CD4-positive, alpha-beta T cell treated with Interleukin-17A for 1 hour (primary cell): ENCODE measurements at regions not wholly inside any gene's neighbourhood (a gene's known extent, or its start where the extent isn't known, plus 50 kb on each side); places are given as distances from the start of the nearest gene placed in this dataset.

ENCODE experiments used
- DNase-seq: peaks from one replicate; pipeline ENCODE4 v3.0.0-alpha.2; 2020

DNA sequence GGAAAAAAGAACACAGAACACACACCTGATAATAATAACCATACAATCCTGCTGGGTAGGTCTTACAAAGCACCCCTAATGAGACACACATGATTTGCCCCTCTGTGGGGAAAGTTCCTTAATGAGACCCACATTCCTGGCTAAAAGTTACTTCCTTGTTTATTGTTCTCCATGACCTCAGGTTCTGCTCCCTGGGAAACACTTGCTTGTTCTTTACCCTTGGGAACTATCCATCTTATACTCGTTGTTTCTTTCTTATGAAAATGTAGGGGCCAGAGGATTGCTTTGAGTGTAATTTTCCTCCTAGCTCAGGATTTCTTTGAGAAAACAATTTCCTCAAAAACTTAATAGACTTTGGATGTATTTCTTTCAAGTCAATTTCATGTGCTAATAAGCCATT lies 52.1 kb upstream of the PCDH10 start:
- DNase-seq: no peak
